ENCODE measurements at regions not wholly inside any gene's neighbourhood (a gene's known extent, or its start where the extent isn't known, plus 50 kb on each side); places are given as distances from the start of the nearest gene placed in this dataset.

- FAIRE-seq (no peak), DNase-seq (ENCODE audit: low spot score) (no peak), ATAC-seq (no peak)
- CTCF ChIA-PET (ENCODE audit: low intra/inter-chr PET ratio, low total read pairs) = interaction anchor here (1.1 to 2.0 kb wide), 5 partner anchors 46 to 510 kb away, joined by 3 to 15 read pairs (median 5); no protein-coding TSS in a partner anchor
- no peak overlapping the region for H3K4me2 ChIP-seq (ENCODE audit: low read depth, low read length)
- intact Hi-C loops (cut with micrococcal nuclease; ENCODE audit: unreplicated experiment) = no loop called here
- H3K36me3 ChIP-seq (replicated peaks in 1 of 2; ENCODE audit: control insufficient read depth in 1 of 2, insufficient read depth in 2 of 2, low read length in 2 of 2) = no peaks in the 10 kb centered on the region
- BruUV-seq (replicated peaks) = no TSS peak
- H3K9ac ChIP-seq (ENCODE audit: insufficient read depth, low read depth, low read length) = no peak overlapping the region
- peaks cover 1 to 21% of the 10 kb centered on the region in 2 experiments; a peak in 1 of 5 replicates for H3K27me3 ChIP-seq (ENCODE audit: control insufficient read depth in 1 of 2, insufficient read depth in 2 of 2, low read length in 2 of 2)
- H3K4me3 ChIP-seq (replicated peaks in 1 of 3; ENCODE audit: insufficient read depth in 1 of 3, low read depth in 2 of 3, low read length in 3 of 3) = no peak overlapping the region
- H3K9me3 ChIP-seq (ENCODE audit: low read length) = no peaks in the 10 kb centered on the region
- no peaks in the 10 kb centered on the region for H3K79me2 ChIP-seq (ENCODE audit: insufficient read depth, low read length)
- 78% methylated on average over 34 of the region's 45 CpGs for WGBS (ENCODE audit: low lambda C conversion rate)
- H3K4me1 ChIP-seq (ENCODE audit: insufficient read depth, low read length) = peaks cover 10% of the 10 kb centered on the region; the same call in 1 of the 2 replicates
- no peak overlapping the region for H2AFZ ChIP-seq (ENCODE audit: low read length)
- POLR2A ChIA-PET = interaction anchor here (1.6 kb wide), 1 partner anchor 72 kb away, joined by 3 read pairs; no protein-coding TSS in a partner anchor
- H3K27ac ChIP-seq (ENCODE audit: extremely low read length, insufficient read depth, low read length) = no peak overlapping the region
- H4K20me1 ChIP-seq (ENCODE audit: insufficient read depth, low read length) = no peaks in the 10 kb centered on the region
- in situ Hi-C loops (cut with HindIII; ENCODE audit: extremely low pct_ligation_motif_present, low pct_unique_long_range_greater_than_20kb) = loop anchor here (10.0 kb wide), 1 partner anchor 215 kb away; no protein-coding TSS in a partner anchor
- no peak for TF ChIP-seq GPBP1L1 (CRISPR knock-in tag; IDR thresholded peaks at IDR 0.05)
- no peak for TF ChIP-seq ZNF496 (CRISPR knock-in tag; IDR thresholded peaks at IDR 0.05; ENCODE audit: insufficient replicate concordance)
- no peak for TF ChIP-seq RNF219 (CRISPR knock-in tag; IDR thresholded peaks at IDR 0.05)
- TF ChIP-seq FOXJ3 (CRISPR knock-in tag; IDR thresholded peaks at IDR 0.05; ENCODE audit: borderline replicate concordance) = no peak
- no peak for TF ChIP-seq CEBPB (IDR thresholded peaks at IDR 0.05; ENCODE audit: borderline replicate concordance, low read depth, low read length)
- no peak for TF ChIP-seq THAP9 (CRISPR knock-in tag; IDR thresholded peaks at IDR 0.05; ENCODE audit: borderline replicate concordance)
- no peak for TF ChIP-seq NFIC (IDR thresholded peaks at IDR 0.05; ENCODE audit: low read length)
- TF ChIP-seq MTA3 (CRISPR knock-in tag; IDR thresholded peaks at IDR 0.05) = no peak
- TF ChIP-seq GPN1 (CRISPR knock-in tag; IDR thresholded peaks at IDR 0.05; ENCODE audit: borderline replicate concordance) = no peak
- no peak for TF ChIP-seq GABPA (IDR thresholded peaks at IDR 0.05; ENCODE audit: low read depth, low read length)
- no peak for TF ChIP-seq GABPA (CRISPR knock-in tag; IDR thresholded peaks at IDR 0.05; ENCODE audit: low read depth)
- no peak for TF ChIP-seq ZNF350 (CRISPR knock-in tag; IDR thresholded peaks at IDR 0.05; ENCODE audit: borderline replicate concordance, low read depth)
- no peak for TF ChIP-seq MTA1 (CRISPR knock-in tag; IDR thresholded peaks at IDR 0.05; ENCODE audit: borderline replicate concordance)
- no peak for TF ChIP-seq GABPB1 (CRISPR knock-in tag; IDR thresholded peaks at IDR 0.05)
- TF ChIP-seq TFE3 (CRISPR knock-in tag; IDR thresholded peaks at IDR 0.05) = no peak
These were observed 272.5 kb downstream of the BUD13 start for GRCh38 chr11:116500026-116500946.

All from HepG2 (cell line).